Colon (tissue), 2 donors: ENCODE measurements at regions not wholly inside any gene's neighbourhood (a gene's known extent, or its start where the extent isn't known, plus 50 kb on each side); places are given as distances from the start of the nearest gene placed in this dataset.
"Not testable (repeated sequence)": the region's sequence is repeated elsewhere in the genome, so short reads cannot be mapped to it uniquely, and the experiment has no call there.

Source experiments
- FAIRE-seq: peaks from 2 replicates; lab custom pipeline; 2012; peaks lifted over from hg19 to GRCh38; lab: Jason Lieb, UNC
- donor health status: control.
- donor health status: control.

DNA sequence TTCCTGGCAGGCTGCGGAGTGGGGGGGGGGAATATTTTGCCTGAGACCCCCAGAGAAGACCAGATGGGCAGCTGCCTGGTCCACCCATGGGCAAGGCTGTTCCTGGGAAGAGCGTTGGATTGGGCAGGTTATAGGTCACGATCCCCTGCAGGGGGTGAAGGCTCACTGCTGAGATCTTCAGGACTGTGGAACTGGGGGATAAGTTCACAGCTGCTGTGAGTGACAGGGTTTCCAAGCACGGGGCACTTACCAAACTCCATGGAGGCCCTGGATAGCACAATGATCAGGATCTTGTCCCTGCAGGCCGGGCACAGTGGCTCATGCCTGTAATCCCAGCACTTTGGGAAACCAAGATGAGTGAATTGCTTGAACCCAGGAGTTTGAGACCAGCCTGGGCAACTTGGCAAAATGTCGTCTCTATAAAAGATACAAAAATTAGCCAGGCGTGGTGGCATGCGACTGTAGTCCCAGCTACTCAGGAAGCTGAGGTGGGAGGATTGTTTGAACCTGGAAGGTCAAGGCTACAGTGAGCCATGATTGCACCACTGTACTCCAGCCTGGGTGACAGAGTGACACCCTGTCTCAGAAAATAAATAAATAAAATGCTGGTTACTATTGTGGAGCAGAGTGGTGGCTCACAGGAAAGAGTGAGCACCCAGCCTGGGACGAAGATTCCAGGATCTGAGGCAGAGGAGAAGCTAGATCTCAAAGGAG is 68.0 kb upstream of the HELT start:
- FAIRE-seq: no peak

DNA sequence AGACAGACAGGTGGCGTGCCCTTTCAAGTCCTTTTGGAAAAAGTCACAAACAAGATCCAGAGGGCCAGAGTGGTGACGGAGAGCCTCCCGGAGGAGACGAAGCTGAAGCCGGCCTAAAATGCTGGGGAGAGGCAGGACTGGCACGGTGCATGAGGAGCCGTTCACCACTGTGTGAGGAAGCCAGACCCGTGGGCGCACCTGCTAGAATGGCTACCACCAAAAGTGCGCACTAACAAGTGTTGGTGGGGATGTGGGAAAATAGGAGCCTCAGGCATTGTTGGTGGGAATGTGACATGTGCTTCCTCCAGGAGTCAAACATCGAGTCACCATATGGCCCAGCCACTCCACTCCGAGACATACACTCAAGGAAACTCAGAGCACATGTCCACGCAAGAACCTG is 67.4 kb upstream of the HELT start:
- no peak for FAIRE-seq

- FAIRE-seq: no peak
Observed at GRCh38 chr4:184951668-184952160, 66.6 kb upstream of the HELT start.

- FAIRE-seq: no peak
Observed at GRCh38 chr4:184952522-184952921, 65.8 kb upstream of the HELT start.

GRCh38 chr4:184953421-184953945 is 64.8 kb upstream of the HELT start:
- no peak for FAIRE-seq

DNA sequence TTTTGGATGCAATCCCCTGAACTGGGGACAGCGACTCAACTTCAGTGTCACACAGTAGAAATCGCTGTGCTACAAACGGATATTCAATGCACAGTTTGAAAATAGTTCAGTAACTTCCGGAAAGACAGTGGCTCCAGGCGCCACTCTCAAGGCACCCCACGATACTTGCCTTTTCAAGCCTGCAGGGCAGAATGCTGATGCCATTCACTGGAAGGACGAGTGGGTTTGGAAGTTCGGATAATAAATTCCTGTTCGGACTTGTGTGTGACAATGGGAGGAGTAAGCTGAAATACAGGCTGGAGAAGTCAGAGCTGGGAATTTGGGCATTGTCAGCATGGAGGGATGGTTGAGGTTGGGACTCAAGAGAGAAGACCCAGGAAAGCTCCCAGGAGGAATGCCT is 64.3 kb upstream of the HELT start:
- FAIRE-seq: no peak

- no peak for FAIRE-seq
Observed at GRCh38 chr4:184954482-184954881, 63.8 kb upstream of the HELT start.

DNA sequence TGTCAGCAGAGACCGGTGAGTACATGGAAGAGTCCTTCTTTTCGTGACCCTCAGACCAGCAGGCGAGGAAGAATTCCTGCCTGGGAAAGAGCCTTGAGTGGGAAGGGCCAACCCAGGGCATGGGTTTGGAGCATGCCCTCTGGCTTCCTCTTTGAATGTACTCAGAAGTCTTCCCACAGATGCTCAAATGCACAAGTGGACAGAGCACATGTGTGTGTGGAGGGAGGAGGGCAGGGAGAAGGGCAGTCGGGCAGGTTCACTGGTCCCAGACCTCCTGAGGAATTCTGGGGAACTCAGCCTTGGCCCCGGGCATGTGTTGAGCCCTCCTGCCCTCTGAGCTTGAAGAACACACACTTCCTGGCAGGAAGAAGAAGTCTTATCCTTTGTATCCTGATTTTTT is 63.2 kb upstream of the HELT start:
- no peak for FAIRE-seq

- FAIRE-seq: no peak
Observed at GRCh38 chr4:184955636-184956035, 62.7 kb upstream of the HELT start.

DNA sequence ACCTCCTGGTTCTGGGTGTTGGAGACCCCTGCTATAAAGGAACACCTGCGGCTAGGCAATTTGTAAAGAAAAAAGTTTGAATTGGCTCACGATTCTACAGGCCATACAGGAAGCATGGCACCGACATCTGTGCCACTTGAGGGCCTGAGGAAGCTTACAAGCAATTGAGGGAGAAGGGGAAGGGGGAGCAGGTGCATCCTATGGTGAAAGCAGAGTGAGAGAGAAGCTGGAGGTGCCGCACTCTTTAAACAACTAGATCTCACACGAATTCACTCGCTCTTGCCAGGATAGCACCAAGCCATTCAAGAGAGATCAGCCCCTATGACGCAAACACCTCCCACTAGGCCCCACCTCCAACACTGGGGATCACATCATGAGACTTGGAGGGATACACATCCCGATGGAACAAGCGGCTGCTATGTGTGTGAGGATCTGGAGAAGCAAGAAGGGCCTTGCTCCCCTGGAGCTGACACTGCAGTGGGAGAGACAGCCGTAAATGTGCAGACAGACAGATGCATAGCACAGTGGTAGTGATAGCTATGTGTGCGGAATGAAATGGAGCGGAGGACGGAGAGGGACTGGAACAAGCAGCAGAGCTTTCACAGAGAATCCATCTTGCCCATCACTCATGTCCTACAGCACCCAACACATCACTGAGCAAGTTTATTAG is 60.7 kb upstream of the HELT start:
- FAIRE-seq: no peak

DNA sequence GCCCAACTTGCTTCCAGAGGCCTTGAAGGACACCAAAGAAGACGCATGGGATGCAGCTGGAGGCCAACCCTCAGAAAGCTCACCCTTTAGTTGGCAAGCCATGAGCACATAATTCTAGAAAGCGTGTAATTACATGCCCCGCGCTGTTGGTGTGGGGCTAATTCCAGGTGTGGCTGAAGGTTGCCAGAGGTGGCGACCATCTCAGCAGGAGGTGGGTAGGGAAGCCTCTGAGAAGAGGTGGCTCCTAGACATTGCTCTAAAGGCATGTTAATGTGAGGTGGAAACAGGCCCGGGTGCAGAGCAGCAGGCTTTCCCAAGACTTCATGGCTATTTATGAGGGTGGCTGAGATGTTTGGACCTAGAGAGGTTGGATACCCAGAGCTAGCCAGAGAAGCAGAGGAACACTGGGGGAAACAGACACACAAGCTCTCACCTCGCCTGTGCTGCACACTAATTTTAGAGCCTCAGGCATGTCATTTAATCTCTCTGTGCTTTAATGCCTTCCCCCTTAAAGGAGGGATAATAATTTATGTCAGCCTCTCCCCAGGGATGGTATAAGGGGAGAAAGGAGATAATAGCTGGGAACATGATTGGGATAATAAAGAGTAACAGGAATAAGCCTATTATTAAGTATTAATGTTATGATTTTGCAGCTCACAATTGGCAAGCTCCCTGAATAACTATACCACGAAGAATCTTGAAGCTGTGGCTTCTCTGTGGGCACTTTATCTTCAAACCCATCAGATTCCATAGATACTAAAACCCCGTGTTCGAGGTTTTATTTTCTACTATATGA is 60.0 kb upstream of the HELT start:
- no peak for FAIRE-seq

DNA sequence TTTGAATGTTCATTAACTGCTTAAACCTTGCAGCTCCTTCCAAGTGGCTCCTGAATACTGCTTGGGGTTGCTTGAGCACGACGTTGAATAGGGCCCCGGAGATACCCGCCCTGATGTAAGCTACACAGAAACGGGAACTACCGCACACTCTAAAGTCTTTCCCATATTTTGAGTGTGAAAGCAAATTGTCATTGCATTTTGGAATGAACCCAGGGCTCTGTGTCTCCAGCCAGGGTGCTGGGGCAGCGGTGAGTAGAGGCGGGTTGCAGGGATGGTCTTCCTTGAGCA is 59.4 kb upstream of the HELT start:
- no peak for FAIRE-seq

- FAIRE-seq: no peak
Observed at GRCh38 chr4:184959309-184959708, 59.0 kb upstream of the HELT start.

- FAIRE-seq: no peak
Observed at GRCh38 chr4:184959786-184960185, 58.5 kb upstream of the HELT start.

DNA sequence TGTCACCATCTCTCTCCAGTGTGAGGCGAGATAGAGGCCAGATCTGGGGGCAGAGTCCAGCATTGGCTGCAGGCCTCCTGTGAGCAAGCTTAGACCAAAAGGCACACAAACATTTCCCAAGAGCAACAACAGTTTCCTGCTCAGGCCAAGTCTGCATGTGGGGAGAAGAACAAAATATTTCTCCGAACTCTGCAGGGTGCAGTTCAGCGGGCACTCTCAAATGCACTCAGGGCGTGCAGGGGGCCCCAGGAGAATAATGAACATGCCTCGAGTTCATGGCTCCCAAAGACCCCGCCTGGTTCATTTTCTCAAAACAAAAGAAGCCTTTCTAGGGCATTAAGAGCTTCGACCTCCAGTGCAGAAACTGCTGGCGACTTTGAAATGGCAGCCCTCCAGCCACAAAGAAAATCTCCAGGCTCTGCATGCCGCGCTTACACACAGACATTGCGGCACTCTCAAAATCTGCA is 57.8 kb upstream of the HELT start:
- FAIRE-seq: no peak

DNA sequence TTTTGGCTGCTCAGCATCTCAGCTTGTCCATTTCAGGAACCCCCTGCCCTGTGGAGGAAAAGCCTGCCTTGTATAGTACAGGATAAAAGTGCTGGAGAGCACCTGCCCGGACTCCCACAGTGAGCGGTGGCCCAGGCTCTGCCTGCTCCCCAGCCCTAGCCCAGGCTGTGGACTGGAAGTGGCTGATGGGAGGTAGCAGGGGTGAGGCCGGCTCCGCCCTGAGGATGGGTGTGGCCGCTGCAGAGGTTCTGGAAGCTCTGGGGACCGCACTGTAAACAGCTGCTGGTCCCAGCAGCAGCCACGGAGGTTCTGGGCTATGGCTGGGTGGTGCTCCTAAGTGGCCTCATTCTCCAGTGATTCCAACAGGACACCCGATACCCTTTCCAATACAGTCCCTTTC is 56.6 kb upstream of the HELT start:
- FAIRE-seq: no peak

DNA sequence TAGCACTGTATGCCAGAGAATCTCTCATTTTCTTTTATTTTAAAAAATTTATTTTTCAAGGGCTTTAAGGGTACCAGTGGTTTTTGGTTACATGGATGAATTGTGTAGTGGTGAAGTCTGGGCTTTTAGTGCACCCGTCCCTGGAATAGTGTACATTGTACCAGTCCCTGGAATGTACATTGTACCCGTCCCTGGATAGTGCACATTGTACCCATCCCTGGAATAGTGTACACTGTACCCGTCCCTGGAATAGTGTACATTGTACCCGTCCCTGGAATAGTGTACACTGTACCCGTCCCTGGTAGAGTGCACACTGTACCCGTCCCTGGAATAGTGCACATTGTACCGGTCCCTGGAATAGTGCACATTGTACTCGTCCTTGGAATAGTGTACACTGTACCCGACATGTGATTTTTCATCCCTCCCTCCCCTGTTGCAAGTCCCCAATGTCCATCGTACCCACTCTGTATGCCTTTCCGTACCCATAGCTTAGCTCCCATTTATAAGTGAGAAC is 56.1 kb upstream of the HELT start:
- no peak for FAIRE-seq

- FAIRE-seq: not testable (repeated sequence)
Observed at GRCh38 chr4:184965230-184966050, 52.9 kb upstream of the HELT start.

DNA sequence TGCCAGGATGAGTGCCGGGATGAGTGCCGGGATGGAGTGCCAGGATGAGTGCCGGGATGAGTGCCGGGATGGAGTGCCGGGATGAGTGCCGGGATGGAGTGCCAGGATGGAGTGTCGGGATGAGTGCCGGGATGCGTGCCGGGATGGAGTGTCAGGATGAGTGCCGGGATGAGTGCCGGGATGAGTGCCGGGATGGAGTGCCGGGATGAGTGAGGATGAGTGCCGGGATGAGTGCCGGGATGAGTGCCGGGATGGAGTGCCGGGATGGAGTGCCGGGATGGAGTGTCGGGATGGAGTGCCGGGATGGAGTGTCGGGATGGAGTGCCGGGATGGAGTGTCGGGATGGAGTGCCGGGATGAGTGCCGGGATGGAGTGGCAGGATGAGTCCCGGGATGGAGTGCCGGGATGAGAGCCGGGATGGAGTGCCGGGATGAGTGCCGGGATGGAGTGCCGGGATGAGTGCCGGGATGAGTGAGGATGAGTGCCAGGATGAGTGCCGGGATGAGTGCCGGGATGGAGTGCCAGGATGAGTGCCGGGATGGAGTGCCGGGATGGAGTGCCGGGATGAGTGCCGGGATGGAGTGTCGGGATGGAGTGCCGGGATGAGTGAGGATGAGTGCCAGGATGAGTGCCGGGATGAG is 52.1 kb upstream of the HELT start:
- FAIRE-seq: not testable (repeated sequence)

DNA sequence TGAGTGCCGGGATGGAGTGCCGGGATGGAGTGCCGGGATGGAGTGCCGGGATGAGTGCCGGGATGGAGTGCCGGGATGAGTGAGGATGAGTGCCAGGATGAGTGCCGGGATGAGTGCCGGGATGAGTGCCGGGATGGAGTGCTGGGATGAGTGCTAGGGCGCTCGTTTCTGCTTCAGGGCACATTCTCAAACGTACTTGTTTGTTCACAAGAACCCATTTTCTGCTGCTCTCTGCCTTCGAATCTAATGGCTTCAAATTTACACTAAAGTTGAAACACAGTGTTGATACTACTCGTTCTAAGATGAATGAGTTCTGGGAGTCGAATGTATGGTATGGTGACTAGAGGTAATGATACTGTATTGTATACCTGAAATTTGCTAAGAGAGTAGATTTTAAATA is 50.6 kb upstream of the HELT start:
- not testable (repeated sequence) for FAIRE-seq

DNA sequence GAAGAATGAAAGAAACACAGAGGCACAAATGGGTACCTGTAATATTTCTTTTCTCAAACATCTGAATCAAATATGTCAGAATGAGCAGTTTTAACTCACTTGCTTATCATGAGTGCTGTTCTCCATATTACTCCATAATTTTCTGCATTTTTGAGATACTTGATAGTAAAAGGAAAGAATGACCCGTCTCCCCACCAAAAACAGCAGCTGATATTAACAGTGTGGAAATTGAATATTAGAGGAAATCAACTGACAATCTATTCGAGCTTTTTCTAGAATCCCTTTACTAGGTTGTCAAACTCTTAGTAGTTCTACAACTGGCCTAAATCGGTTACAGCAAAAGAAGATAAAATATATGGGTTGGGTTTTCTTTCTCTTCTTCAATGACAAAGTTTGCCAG is 49.9 kb upstream of the HELT start:
- no peak for FAIRE-seq
